Stimulated activated CD4-positive, alpha-beta T cell treated with anti-CD3 and anti-CD28 coated beads, TNF-alpha, amount 100 ng/mL, for 24 hours (primary cell): ENCODE measurements at regions not wholly inside any gene's neighbourhood (a gene's known extent, or its start where the extent isn't known, plus 50 kb on each side); places are given as distances from the start of the nearest gene placed in this dataset.
A peak's percentile ranks its signal among the peaks of the same experiment; 100 is the strongest.
"Not testable (repeated sequence)": the region's sequence is repeated elsewhere in the genome, so short reads cannot be mapped to it uniquely, and the experiment has no call there.

Source experiments
- DNase-seq, 3 experiments: peaks; one replicate each; pipeline ENCODE4 v3.0.0-alpha.2; 2020; ENCODE audit warnings: low read depth in 3 of 3

- no peak for DNase-seq
Observed at GRCh38 chr5:57069115-57069835, 104.6 kb upstream of the GPBP1 start.

GRCh38 chr5:57072218-57072892, 101.5 kb upstream of the GPBP1 start:
- no peak for DNase-seq

GRCh38 chr5:57082441-57083067, 91.3 kb upstream of the GPBP1 start:
- DNase-seq: no peak

GRCh38 chr5:57085306-57086081, 88.4 kb upstream of the GPBP1 start:
- no peak for DNase-seq

- DNase-seq: not testable (repeated sequence)
Observed at GRCh38 chr5:57087947-57088346, 85.9 kb upstream of the GPBP1 start.

GRCh38 chr5:57094753-57095683, 78.8 kb upstream of the GPBP1 start:
- DNase-seq: no peak

GRCh38 chr5:57097526-57097925, 76.3 kb upstream of the GPBP1 start:
- DNase-seq: no peak

GRCh38 chr5:57102189-57102904, 71.5 kb upstream of the GPBP1 start:
- no peak for DNase-seq

GRCh38 chr5:57102905-57103255, 71.0 kb upstream of the GPBP1 start:
- no peak for DNase-seq

- no peak for DNase-seq
Observed at GRCh38 chr5:57103317-57103907, 70.4 kb upstream of the GPBP1 start.

GRCh38 chr5:57106661-57107060, 67.2 kb upstream of the GPBP1 start:
- DNase-seq: no peak

- no peak for DNase-seq
Observed at GRCh38 chr5:57111993-57112392, 61.9 kb upstream of the GPBP1 start.

GRCh38 chr5:57113481-57113880, 60.4 kb upstream of the GPBP1 start:
- DNase-seq: no peak

GRCh38 chr5:57117596-57117995, 56.3 kb upstream of the GPBP1 start:
- DNase-seq: peak; percentile 6 to 14 (median 13)

- DNase-seq: no peak
Observed at GRCh38 chr5:57119031-57119430, 54.8 kb upstream of the GPBP1 start.

GRCh38 chr5:57124014-57124413, 49.8 kb upstream of the GPBP1 start:
- DNase-seq: no peak
